IPS DF 4.7 (cell line): ENCODE measurements at regions not wholly inside any gene's neighbourhood (a gene's known extent, or its start where the extent isn't known, plus 50 kb on each side); places are given as distances from the start of the nearest gene placed in this dataset.

ENCODE experiments used
- DNase-seq: peaks from one replicate; pipeline ENCODE4 v3.0.0-alpha.2; 2013; ENCODE audit warnings: low spot score; ENCODE audit errors: extremely low read depth

- no peak for DNase-seq
Measured at GRCh38 chr6:151699719-151700118, 107.8 kb upstream of the ESR1 start.

- no peak for DNase-seq
Measured at GRCh38 chr6:151701911-151702562, 105.4 kb upstream of the ESR1 start.

- no peak for DNase-seq
Measured at GRCh38 chr6:151702851-151703658, 104.4 kb upstream of the ESR1 start.

GRCh38 chr6:151704383-151704782 lies 103.1 kb upstream of the ESR1 start:
- DNase-seq: no peak

- DNase-seq: no peak
Measured at GRCh38 chr6:151705993-151706733, 101.3 kb upstream of the ESR1 start.

GRCh38 chr6:151709329-151709728 lies 98.2 kb upstream of the ESR1 start:
- no peak for DNase-seq

GRCh38 chr6:151716526-151716932 lies 91.0 kb upstream of the ESR1 start:
- no peak for DNase-seq

- DNase-seq: no peak
Measured at GRCh38 chr6:151719070-151719469, 88.4 kb upstream of the ESR1 start.

GRCh38 chr6:151721146-151721545 lies 86.3 kb upstream of the ESR1 start:
- no peak for DNase-seq

GRCh38 chr6:151721671-151722070 lies 85.8 kb upstream of the ESR1 start:
- DNase-seq: no peak

GRCh38 chr6:151722342-151722741 lies 85.1 kb upstream of the ESR1 start:
- DNase-seq: no peak

GRCh38 chr6:151723152-151723551 lies 84.3 kb upstream of the ESR1 start:
- DNase-seq: no peak

GRCh38 chr6:151729829-151730495 lies 77.5 kb upstream of the ESR1 start:
- DNase-seq: no peak

- no peak for DNase-seq
Measured at GRCh38 chr6:151730496-151730870, 77.0 kb upstream of the ESR1 start.

GRCh38 chr6:151731313-151731712 lies 76.2 kb upstream of the ESR1 start:
- no peak for DNase-seq

- no peak for DNase-seq
Measured at GRCh38 chr6:151733680-151734320, 73.7 kb upstream of the ESR1 start.

- DNase-seq: no peak
Measured at GRCh38 chr6:151738267-151738666, 69.2 kb upstream of the ESR1 start.

- DNase-seq: no peak
Measured at GRCh38 chr6:151738960-151739359, 68.5 kb upstream of the ESR1 start.

- no peak for DNase-seq
Measured at GRCh38 chr6:151740820-151741219, 66.7 kb upstream of the ESR1 start.

GRCh38 chr6:151747896-151748295 lies 59.6 kb upstream of the ESR1 start:
- no peak for DNase-seq

- DNase-seq: no peak
Measured at GRCh38 chr6:151749341-151749740, 58.1 kb upstream of the ESR1 start.
